ENCODE measurements at regions not wholly inside any gene's neighbourhood (a gene's known extent, or its start where the extent isn't known, plus 50 kb on each side); places are given as distances from the start of the nearest gene placed in this dataset.
"Not testable (repeated sequence)": the region's sequence is repeated elsewhere in the genome, so short reads cannot be mapped to it uniquely, and the experiment has no call there.

DNA sequence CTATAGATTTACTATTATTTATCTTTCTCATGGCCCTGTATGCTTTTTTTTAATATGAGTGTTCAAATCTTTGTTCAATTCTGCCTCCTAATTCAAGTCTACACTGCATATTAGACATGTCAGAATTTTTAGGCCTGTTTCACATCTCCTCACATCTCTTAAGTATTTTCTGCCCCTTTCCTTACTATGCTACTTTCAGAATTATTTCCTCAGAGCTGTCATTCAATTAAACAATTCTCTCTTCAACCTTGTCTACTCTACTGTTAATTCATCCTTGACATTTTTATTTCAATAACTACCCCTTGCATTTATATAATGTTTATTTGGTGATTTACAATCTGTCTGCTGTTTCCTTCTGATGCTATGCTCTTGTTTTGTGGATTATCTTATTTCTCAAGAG lies 91.1 kb downstream of the CAPZA3 start:
- Histone ChIP-seq H3K27me3 (no peaks in the 10 kb centered on the region), H3K36me3 (no peaks in the 10 kb centered on the region), H3K4me3 (no peak overlapping the region), H3K9me3 (no peaks in the 10 kb centered on the region)
- no peak for DNase-seq

DNA sequence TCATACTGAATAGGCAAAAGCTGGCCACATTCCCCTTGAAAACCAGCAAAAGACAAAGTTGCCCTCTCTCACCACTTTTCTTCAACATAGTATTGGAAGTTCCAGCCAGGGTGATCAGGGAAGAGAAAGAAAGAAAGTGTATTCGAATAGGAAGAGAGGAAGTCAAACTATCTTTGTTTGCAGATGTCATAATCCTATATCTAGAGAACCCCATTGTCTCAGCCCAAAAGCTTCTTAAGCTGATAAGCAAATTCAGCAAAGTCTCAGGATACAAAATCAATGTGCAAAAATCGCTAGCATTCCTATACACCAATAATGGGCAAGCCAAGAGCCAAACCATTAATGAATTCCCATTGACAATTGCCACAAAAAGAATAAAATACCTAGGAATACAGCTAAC lies 95.0 kb downstream of the CAPZA3 start:
- not testable (repeated sequence) for H3K27me3 ChIP-seq, H3K36me3 ChIP-seq, DNase-seq, H3K9me3 ChIP-seq, H3K4me3 ChIP-seq

DNA sequence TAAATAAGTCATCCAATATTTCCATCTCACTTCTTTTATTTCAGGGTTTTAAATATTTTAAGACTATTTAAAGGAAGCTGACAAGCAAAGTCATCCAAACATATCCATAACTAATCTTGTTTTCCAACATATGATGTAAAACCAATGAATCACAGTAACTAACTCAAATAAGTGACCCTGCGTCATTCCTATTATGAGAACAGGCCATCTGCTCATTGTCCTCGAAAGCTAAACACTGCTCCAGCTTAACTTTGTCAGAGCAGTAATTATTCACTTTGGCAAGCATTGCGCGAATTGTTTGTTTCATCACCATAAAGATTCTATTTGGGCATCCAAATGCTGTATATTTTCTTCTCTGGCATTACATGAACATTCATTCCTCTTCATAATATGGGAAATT lies 99.1 kb downstream of the CAPZA3 start:
- no peak overlapping the region for H3K4me3 ChIP-seq
- H3K27me3 ChIP-seq: no peaks in the 10 kb centered on the region
- no peaks in the 10 kb centered on the region for H3K9me3 ChIP-seq
- no peaks in the 10 kb centered on the region for H3K36me3 ChIP-seq
- DNase-seq: peak; percentile 35

DNA sequence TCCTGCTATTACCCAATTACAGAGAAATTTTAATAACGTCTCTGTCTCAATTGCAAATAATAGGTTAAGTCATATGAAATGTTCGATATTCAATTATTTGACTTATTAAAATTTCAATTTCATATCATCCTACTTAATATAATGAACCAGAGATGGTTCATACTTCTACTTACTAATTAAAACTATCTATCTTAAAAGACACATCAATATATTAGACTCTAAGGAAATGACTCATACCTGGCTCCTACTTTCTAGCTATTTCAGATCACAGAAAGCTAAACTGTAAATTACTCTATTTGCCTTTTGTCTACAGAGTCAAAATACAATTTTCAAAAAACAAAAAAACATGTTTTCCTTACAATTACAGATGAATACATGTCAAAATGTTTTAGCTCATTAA lies 99.6 kb downstream of the CAPZA3 start:
- no peaks in the 10 kb centered on the region for H3K9me3 ChIP-seq
- H3K36me3 ChIP-seq: no peaks in the 10 kb centered on the region
- DNase-seq: no peak
- H3K27me3 ChIP-seq: no peaks in the 10 kb centered on the region
- no peak overlapping the region for H3K4me3 ChIP-seq

DNA sequence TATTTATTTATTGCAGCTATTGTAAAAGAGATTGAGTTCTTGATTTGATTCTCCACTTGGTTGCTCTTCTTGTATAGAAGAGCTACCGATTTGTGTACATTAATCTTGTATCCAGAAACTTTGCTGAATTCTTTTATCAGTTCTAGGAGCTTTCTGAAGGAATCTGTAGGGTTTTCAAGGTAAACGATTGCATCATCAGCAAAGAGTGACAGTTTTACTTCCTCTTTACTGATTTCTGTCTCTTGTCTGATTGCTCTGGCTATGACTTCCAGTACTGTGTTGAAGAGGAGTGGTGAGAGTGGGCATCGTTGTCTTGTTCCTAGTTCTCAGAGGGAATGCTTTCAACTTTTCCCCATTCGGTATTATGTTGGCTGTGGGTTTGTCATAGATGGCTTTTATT lies 103.1 kb downstream of the CAPZA3 start:
- not testable (repeated sequence) for DNase-seq, H3K9me3 ChIP-seq, H3K4me3 ChIP-seq, H3K36me3 ChIP-seq, H3K27me3 ChIP-seq

DNA sequence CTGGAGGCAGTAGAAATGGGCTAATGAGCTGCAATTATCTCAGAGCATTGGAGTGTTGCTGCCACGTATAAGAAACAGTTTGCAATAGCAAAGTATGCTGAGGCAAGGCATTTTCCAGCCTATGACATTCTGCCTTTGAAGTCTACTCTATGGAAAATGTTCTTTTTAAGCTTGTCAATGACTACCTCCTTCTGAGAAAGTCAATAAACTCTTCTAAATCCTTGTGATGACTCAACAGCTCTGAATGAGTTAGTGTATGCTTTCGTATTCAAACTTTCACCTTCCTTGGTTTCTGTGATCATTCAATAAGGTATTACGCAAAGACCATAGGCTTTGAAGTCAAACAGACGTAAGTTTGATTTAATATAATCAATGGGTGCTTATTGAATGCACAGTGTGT lies 111.2 kb downstream of the CAPZA3 start:
- Histone ChIP-seq H3K9me3 (no peaks in the 10 kb centered on the region), H3K36me3 (no peaks in the 10 kb centered on the region), H3K27me3 (no peaks in the 10 kb centered on the region), H3K4me3 (no peak overlapping the region)
- DNase-seq: no peak

DNA sequence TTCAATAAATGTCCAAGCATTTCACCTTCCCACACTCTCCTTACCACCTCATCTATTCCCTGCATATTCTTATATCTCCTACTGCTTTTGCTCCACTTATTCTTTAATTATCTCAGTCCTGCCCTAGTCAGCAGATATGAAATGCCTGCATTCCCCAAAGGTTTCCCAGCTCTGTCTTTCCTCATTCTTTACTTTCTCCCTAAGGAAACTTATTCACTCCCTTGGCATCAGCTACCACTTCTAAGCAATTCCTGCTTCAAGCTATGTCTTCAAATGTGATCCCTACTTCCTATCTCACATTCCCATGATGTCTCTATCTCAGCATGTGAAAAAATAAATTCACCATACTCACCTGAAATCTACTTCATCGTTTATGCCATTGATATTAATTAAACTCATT lies 111.8 kb downstream of the CAPZA3 start:
- no peak overlapping the region for H3K4me3 ChIP-seq
- no peaks in the 10 kb centered on the region for H3K36me3 ChIP-seq
- H3K9me3 ChIP-seq: no peaks in the 10 kb centered on the region
- no peak for DNase-seq
- no peaks in the 10 kb centered on the region for H3K27me3 ChIP-seq

DNA sequence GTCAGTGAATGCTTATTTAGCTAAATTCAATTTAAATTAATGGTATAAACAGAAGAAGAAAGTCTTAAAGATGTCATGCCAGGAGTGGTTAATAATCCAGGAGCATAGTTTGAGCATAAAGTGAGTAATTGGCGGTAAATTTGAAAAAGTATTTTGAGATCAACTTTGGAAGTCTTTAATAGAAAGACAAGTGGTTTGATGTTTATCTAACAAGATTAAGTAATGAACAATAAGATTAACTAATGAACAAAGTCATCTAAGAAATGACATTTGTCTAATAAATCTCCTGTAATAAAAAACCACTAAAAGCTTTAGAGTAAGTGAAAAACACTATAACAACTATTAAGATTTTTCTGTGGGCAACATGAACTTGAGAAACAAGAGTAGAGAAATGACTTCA lies 112.8 kb downstream of the CAPZA3 start:
- Histone ChIP-seq H3K9me3 (no peaks in the 10 kb centered on the region), H3K4me3 (no peak overlapping the region), H3K27me3 (no peaks in the 10 kb centered on the region), H3K36me3 (no peaks in the 10 kb centered on the region)
- DNase-seq: no peak

DNA sequence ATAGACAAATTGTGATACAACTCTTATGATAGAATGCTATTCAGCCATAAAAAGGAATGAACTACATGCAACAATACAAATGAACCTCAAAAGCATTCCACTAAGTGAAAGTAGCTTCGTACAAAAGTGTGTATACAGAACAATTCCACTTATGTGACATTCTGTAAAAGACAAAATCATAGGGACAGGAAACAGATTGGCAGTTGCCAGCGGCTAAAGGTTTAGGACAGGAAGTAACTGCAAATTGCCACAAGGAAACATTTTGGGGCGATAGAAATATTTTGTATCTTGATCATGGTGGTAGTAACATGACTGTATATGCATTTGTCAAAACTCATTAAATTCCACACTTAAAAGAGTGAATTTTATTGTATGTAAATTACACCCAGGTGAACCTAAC lies 113.4 kb downstream of the CAPZA3 start:
- no peaks in the 10 kb centered on the region for H3K27me3 ChIP-seq
- no peak for DNase-seq
- no peak overlapping the region for H3K4me3 ChIP-seq
- no peaks in the 10 kb centered on the region for H3K9me3 ChIP-seq
- no peaks in the 10 kb centered on the region for H3K36me3 ChIP-seq

DNA sequence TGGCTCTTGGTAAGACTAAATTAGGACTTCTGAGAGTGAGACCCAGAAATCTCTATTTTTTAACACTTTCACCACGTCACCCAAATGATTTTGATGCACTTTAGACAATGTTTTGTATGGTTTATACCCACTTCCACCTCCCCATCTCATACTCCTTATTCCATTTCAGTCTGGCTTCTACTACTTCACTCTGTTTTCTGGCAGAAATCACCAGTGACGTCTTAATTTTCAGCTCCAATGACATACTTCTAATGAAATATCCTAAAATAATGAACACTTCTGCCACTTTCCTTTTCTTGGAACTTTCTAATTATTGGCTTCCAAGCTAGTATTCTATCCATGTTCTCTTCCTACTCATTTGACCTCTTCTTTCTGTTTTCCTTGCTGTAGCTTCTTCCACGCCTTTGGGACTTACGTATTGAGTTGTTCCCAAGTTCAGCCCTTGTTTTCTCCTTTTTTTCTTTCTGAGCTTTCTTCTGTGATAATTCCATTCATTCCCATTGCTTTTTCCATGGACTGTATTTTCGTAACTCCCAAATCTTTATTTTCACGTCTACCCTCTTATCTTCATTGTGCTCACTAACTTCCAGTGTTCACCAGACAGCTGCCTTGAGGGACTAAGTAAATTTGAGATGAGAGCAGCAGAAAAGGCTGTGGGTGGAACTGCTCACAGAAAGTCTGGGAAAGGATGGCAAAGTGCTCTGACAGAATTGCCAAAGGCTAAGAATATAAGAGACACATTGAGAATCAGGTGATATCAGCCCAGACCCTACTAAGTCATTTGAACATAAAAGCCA lies 115.8 kb downstream of the CAPZA3 start:
- DNase-seq: no peak
- Histone ChIP-seq H3K4me3 (no peak overlapping the region), H3K27me3 (no peaks in the 10 kb centered on the region), H3K9me3 (no peaks in the 10 kb centered on the region), H3K36me3 (no peaks in the 10 kb centered on the region)

DNA sequence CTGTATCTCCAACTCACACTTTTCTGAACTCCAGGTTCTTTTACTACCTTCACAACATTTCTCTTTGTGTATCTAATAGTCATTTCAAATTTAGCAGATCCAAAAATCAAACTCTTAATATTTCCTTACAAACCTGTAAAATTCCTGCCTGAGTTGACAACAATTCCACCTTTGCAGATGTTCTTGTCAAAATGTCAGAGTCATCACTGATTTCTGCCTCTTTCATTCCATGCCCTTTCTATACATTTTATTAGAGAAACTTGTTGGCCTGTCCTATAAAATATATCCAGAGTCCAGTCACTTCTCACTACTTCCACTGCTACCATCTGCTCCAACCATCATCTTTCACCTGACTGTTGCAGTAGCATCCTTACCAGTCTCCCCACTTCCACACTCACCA lies 119.7 kb downstream of the CAPZA3 start:
- H3K36me3 ChIP-seq: no peaks in the 10 kb centered on the region

DNA sequence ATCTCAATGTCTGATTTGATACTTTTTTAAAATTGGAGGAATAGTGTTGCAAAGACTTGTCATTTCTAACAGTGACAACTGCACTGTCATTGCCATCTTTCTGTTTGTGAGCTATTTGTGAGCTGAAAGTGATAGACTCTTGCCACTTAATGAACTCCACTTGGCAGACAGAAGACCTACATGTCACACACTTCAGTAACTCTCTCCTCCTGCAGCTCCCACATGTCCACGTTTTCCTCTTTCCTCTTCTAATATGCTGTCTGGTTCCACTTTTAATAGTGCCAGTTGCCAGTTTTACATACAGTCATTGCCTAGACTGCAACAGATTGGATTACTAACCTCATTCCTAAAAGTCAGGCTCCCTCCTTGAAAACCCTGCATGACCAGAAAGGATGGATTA lies 121.5 kb downstream of the CAPZA3 start:
- no peak for DNase-seq
- no peaks in the 10 kb centered on the region; the same call in 1 of the 2 replicates for H3K9me3 ChIP-seq
- H3K36me3 ChIP-seq: no peaks in the 10 kb centered on the region
- H3K4me3 ChIP-seq: no peak overlapping the region
- H3K27me3 ChIP-seq: no peaks in the 10 kb centered on the region

More for the DNA sequence above, 119.7 kb downstream of the CAPZA3 start:
- no peak overlapping the region for H3K4me3 ChIP-seq
- DNase-seq: no peak
- H3K27me3 ChIP-seq: no peaks in the 10 kb centered on the region
- H3K9me3 ChIP-seq: no peaks in the 10 kb centered on the region; the same call in 1 of the 2 replicates

DNA sequence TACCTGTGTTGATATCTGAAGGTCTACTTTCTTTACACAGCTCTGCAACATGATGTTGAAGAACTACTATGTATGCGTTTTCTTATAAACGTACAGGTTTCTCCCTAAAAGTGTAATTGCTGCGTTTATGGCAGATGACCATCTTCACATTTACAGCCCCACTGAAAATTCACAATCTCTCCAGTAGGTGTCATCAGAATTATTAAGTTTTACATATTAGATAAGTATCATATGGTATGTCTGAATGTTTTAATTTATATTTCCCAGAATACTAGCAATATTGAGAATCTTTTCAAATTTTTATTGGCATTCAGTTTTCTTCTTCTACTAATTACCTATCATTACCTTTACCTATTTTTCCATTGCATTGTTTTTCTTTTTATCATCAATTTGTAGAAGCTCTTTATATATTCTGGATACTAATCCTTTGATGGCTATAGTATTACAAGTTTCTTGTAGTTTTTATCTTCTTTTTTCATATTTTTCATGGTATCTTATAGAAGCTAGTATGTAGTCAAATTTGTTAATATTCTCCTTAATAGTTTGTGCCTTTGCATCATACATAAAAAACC lies 123.5 kb downstream of the CAPZA3 start:
- Histone ChIP-seq H3K36me3 (no peaks in the 10 kb centered on the region), H3K4me3 (no peak overlapping the region), H3K9me3 (no peaks in the 10 kb centered on the region; the same call in 1 of the 2 replicates), H3K27me3 (no peaks in the 10 kb centered on the region)
- no peak for DNase-seq

DNA sequence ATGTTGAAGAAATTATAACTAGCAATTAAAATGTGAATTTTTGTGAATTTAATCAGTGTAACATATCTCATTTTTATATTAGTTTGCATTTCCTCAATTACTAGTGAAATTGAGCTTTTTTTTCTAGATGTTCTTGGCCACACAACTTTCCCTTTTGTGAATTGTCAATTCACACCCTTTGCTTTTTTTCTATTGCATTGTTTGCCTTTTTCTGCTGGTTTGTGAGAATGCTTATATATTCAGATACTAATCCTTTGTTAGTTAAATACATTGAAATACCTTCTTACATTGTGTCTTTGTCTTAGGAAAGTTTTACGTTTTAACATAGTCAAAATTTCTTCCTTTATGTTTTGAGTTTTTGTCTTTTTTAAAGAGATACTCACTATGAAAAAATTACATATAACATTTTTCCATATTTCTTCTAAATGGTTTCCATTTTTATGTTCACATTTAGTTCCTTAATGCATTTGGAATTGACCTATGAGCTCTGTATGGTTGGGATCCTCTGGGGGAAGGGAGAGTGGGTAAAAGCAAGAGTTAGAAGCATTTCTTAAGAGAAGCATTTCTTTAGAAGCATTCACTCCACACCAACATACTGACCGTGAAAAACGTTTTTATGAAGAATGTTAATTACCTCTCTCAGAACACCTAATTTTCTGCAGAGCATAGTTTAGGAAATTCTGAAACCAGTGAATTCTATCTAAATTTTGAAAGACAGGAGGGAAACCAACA lies 126.0 kb downstream of the CAPZA3 start:
- Histone ChIP-seq H3K4me3 (no peak overlapping the region), H3K9me3 (no peaks in the 10 kb centered on the region; the same call in 1 of the 2 replicates), H3K36me3 (no peaks in the 10 kb centered on the region), H3K27me3 (no peaks in the 10 kb centered on the region)
- DNase-seq: no peak

DNA sequence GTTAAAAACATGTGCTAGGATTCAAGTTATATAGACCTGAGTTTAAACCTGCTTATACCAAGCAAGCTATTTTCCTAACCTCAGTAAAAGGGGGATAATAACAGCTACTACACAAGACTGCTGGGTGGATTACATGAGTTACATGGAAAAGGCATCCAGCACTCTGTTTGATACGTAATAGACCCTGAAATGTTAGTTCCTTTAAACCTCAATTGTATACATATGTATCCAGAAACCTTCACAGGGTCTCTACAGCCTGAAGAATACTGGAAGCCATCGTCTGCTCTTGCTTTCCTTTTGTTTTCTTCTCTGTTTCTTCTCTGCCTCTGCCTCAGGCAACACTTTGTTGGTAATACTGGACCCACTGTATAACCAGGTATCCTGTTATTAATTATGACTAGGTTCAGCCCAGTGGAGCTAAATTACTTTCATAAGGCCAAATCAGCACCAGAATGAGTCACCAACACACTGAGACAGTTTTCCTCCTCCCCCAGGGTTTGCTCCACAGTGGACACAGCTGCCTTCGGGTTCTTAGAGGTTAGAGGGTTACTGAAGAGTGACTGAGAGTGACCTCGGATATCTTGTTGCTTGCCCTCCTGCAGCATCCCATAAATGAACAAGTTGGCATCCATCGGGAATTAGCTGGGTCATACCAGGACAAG lies 127.1 kb downstream of the CAPZA3 start:
- no peaks in the 10 kb centered on the region; the same call in 1 of the 2 replicates for H3K9me3 ChIP-seq

DNA sequence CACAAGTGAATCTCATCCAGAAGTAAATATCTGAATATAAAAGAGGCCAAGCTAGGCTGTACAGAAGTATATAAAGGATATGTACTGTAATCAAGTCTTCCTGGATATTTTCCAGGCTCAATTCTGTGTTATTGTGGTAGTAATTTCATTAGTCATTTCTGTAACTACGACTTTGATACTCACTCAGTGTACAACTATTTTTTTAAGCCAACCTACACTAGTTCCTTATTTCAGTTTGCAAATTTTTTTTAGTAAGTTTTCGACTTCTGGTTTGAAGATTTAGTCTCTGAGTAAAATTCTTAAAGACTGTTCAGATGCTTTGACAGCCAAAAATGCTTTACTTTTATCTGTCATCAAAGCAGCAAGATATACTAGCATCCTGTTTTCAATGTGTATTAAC lies 130.8 kb downstream of the CAPZA3 start:
- no peaks in the 10 kb centered on the region for H3K27me3 ChIP-seq
- DNase-seq: no peak

More for the DNA sequence above, 127.1 kb downstream of the CAPZA3 start:
- Histone ChIP-seq H3K27me3 (no peaks in the 10 kb centered on the region), H3K4me3 (no peak overlapping the region), H3K36me3 (no peaks in the 10 kb centered on the region)
- peak; percentile 56 for DNase-seq

DNA sequence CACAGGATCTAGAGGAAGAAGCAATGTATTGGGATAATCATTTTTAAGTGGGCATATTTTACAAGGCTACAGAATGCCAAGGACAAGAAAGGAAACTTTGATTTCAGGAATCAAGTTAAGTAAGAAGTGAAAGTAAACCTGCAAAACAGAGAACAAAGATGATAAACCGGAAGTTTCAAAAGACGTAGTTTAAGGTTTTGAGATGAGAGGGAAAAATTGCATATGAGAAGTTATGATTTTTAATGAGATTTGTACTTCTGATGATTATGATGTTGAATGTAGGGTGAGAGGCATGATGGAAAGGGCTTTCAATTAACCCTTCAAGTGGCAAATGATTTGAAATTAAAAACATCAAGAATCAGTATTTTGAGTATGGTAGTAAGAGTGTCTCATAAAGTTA lies 134.9 kb downstream of the CAPZA3 start:
- no peaks in the 10 kb centered on the region for H3K27me3 ChIP-seq
- H3K4me3 ChIP-seq: no peak overlapping the region
- no peaks in the 10 kb centered on the region for H3K9me3 ChIP-seq
- no peaks in the 10 kb centered on the region for H3K36me3 ChIP-seq
- no peak for DNase-seq

More for the DNA sequence above, 130.8 kb downstream of the CAPZA3 start:
- Histone ChIP-seq H3K9me3 (no peaks in the 10 kb centered on the region), H3K36me3 (no peaks in the 10 kb centered on the region), H3K4me3 (no peak overlapping the region)
